ENCODE measurements at regions not wholly inside any gene's neighbourhood (a gene's known extent, or its start where the extent isn't known, plus 50 kb on each side); places are given as distances from the start of the nearest gene placed in this dataset.
"Not testable (repeated sequence)": the region's sequence is repeated elsewhere in the genome, so short reads cannot be mapped to it uniquely, and the experiment has no call there.

GRCh38 chr19:28456252-28456651 lies 756.7 kb downstream of the UQCRFS1 start:
- no peak for DNase-seq (ENCODE audit: low read depth)

GRCh38 chr19:28454083-28454482 lies 758.9 kb downstream of the UQCRFS1 start:
- peak; percentile 81 for DNase-seq (ENCODE audit: low read depth)

- DNase-seq (ENCODE audit: low read depth): no peak
Observed at GRCh38 chr19:28453420-28453819, 759.5 kb downstream of the UQCRFS1 start.

GRCh38 chr19:28449803-28450202 lies 763.1 kb downstream of the UQCRFS1 start:
- DNase-seq (ENCODE audit: low read depth): no peak

GRCh38 chr19:28446511-28446910 lies 766.4 kb downstream of the UQCRFS1 start:
- no peak for DNase-seq (ENCODE audit: low read depth)

GRCh38 chr19:28445826-28446225 lies 767.1 kb downstream of the UQCRFS1 start:
- DNase-seq (ENCODE audit: low read depth): no peak

GRCh38 chr19:28444362-28444761 lies 768.6 kb downstream of the UQCRFS1 start:
- DNase-seq (ENCODE audit: low read depth): no peak

GRCh38 chr19:28443361-28443760 lies 769.6 kb downstream of the UQCRFS1 start:
- DNase-seq (ENCODE audit: low read depth): no peak

- DNase-seq (ENCODE audit: low read depth): no peak
Observed at GRCh38 chr19:28437390-28438346, 775.3 kb downstream of the UQCRFS1 start.

GRCh38 chr19:28436320-28436719 lies 776.6 kb downstream of the UQCRFS1 start:
- DNase-seq (ENCODE audit: low read depth): no peak

- DNase-seq (ENCODE audit: low read depth): no peak
Observed at GRCh38 chr19:28435551-28436271, 777.2 kb downstream of the UQCRFS1 start.

GRCh38 chr19:28434794-28435193 lies 778.2 kb downstream of the UQCRFS1 start:
- DNase-seq (ENCODE audit: low read depth): not testable (repeated sequence)

- DNase-seq (ENCODE audit: low read depth): not testable (repeated sequence)
Observed at GRCh38 chr19:28434365-28434764, 778.6 kb downstream of the UQCRFS1 start.

- peak; percentile 62 for DNase-seq (ENCODE audit: low read depth)
Observed at GRCh38 chr19:28433166-28433565, 779.8 kb downstream of the UQCRFS1 start.

- DNase-seq (ENCODE audit: low read depth): no peak
Observed at GRCh38 chr19:28430214-28430613, 782.7 kb downstream of the UQCRFS1 start.

- no peak for DNase-seq (ENCODE audit: low read depth)
Observed at GRCh38 chr19:28429356-28429755, 783.6 kb downstream of the UQCRFS1 start.

- DNase-seq (ENCODE audit: low read depth): no peak
Observed at GRCh38 chr19:28428663-28429348, 784.1 kb downstream of the UQCRFS1 start.

- DNase-seq (ENCODE audit: low read depth): peak; percentile 63
Observed at GRCh38 chr19:28427376-28428083, 785.4 kb downstream of the UQCRFS1 start.

GRCh38 chr19:28426730-28427225 lies 786.2 kb downstream of the UQCRFS1 start:
- peak; percentile 85 for DNase-seq (ENCODE audit: low read depth)

GRCh38 chr19:28426110-28426729 lies 786.7 kb downstream of the UQCRFS1 start:
- no peak for DNase-seq (ENCODE audit: low read depth)
